Mucosa of descending colon (tissue), 3 donors: ENCODE measurements at regions not wholly inside any gene's neighbourhood (a gene's known extent, or its start where the extent isn't known, plus 50 kb on each side); places are given as distances from the start of the nearest gene placed in this dataset.

Experiments
- ATAC-seq: fragments of 200-7000 bp; cut with Tn5 transposase; one replicate; pipeline ENCODE4 v1.9.1; 2020; ENCODE audit warnings: mild to moderate bottlenecking, moderate library complexity
- DNase-seq, 3 donors: peaks; one replicate each; pipeline ENCODE4 v3.0.0-alpha.2; 2020
- H3K36me3 ChIP-seq: fragments of 200-600 bp; one replicate; pipeline ENCODE4 v1.8.0; 2021; ENCODE audit warnings: low read depth, mild to moderate bottlenecking
- H3K4me1 ChIP-seq: fragments of 200-600 bp; one replicate; pipeline ENCODE4 v1.8.0; 2021; ENCODE audit warnings: low read depth, mild to moderate bottlenecking
- H3K4me3 ChIP-seq: fragments of 200-600 bp; one replicate; pipeline ENCODE4 v1.8.0; 2021; ENCODE audit warnings: mild to moderate bottlenecking
- H3K9me3 ChIP-seq: fragments of 200-600 bp; one replicate; pipeline ENCODE4 v1.8.0; 2021; ENCODE audit warnings: mild to moderate bottlenecking
- CTCF ChIP-seq: fragments of 200-600 bp; IDR thresholded peaks from one replicate; pipeline ENCODE4 v1.8.0; 2022; ENCODE audit warnings: antibody characterized with exemption, mild to moderate bottlenecking
- intact Hi-C, 2 donors: fragments of 100-400 bp; cut with DNase I in 1 of 2; cut with micrococcal nuclease in 1 of 2; formaldehyde crosslinking; loops; one replicate each; pipeline versions ENCODE4 v1.11.0 to v1.11.1; 2022; cut with DNase I, micrococcal nuclease
- donor health status: DM: no; HTN: no; CAD: no; lungs with moderate emphysema.
- donor health status: DM: no; HTN: no; CAD: no.
- donor health status: DM: no; HTN: yes; CAD: no.

- Histone ChIP-seq H3K4me1 (no peaks in the 10 kb centered on the region), H3K36me3 (no peaks in the 10 kb centered on the region), H3K9me3 (no peaks in the 10 kb centered on the region), H3K4me3 (no peak overlapping the region)
- intact Hi-C loops, result no loop called here
- no peak for TF ChIP-seq CTCF
- no peak for DNase-seq
- no peak for ATAC-seq
Observed at GRCh38 chr2:20146401-20146800, 78.5 kb downstream of the SDC1 start.

GRCh38 chr2:20145497-20146193, 79.3 kb downstream of the SDC1 start:
- Histone ChIP-seq H3K4me3 (no peak overlapping the region), H3K36me3 (no peaks in the 10 kb centered on the region), H3K4me1 (no peaks in the 10 kb centered on the region), H3K9me3 (no peaks in the 10 kb centered on the region)
- DNase-seq (peak in 2 of 3 donors; percentile 56 to 61), ATAC-seq (peak; percentile 58)
- intact Hi-C loops, result no loop called here
- TF ChIP-seq CTCF, result no peak

GRCh38 chr2:20144861-20145260, 80.1 kb downstream of the SDC1 start:
- intact Hi-C loops, result no loop called here
- no peaks in the 10 kb centered on the region for H3K9me3 ChIP-seq
- TF ChIP-seq CTCF, result no peak
- DNase-seq (no peak), ATAC-seq (peak; percentile 27)
- H3K36me3 ChIP-seq, result no peaks in the 10 kb centered on the region
- no peaks in the 10 kb centered on the region for H3K4me1 ChIP-seq
- H3K4me3 ChIP-seq, result no peak overlapping the region

- intact Hi-C loops, result no loop called here
- no peak for TF ChIP-seq CTCF
- DNase-seq, result no peak
- H3K4me3 ChIP-seq, result no peak overlapping the region
- no peaks in the 10 kb centered on the region for H3K36me3 ChIP-seq
- no peaks in the 10 kb centered on the region for H3K4me1 ChIP-seq
- no peak for ATAC-seq
- H3K9me3 ChIP-seq, result no peaks in the 10 kb centered on the region
Observed at GRCh38 chr2:20144196-20144595, 80.7 kb downstream of the SDC1 start.

GRCh38 chr2:20143263-20143662, 81.7 kb downstream of the SDC1 start:
- Histone ChIP-seq H3K4me1 (no peaks in the 10 kb centered on the region), H3K4me3 (no peak overlapping the region), H3K36me3 (no peaks in the 10 kb centered on the region), H3K9me3 (no peaks in the 10 kb centered on the region)
- DNase-seq, result no peak
- no peak for TF ChIP-seq CTCF
- intact Hi-C loops, result no loop called here
- ATAC-seq, result no peak

- no peaks in the 10 kb centered on the region for H3K36me3 ChIP-seq
- intact Hi-C loops, result no loop called here
- TF ChIP-seq CTCF, result no peak
- no peaks in the 10 kb centered on the region for H3K4me1 ChIP-seq
- no peak for DNase-seq
- H3K9me3 ChIP-seq, result no peaks in the 10 kb centered on the region
- H3K4me3 ChIP-seq, result no peak overlapping the region
- no peak for ATAC-seq
Observed at GRCh38 chr2:20141806-20142205, 83.1 kb downstream of the SDC1 start.
